K562 (cell line): ENCODE measurements at regions not wholly inside any gene's neighbourhood (a gene's known extent, or its start where the extent isn't known, plus 50 kb on each side); places are given as distances from the start of the nearest gene placed in this dataset.

Experiments
- BACH1 ChIP-seq: fragments of 200-800 bp; sonication (Bioruptor generic); IDR thresholded peaks from 2 replicates; pipeline ENCODE4 v1.6.1; 2016; ENCODE audit warnings: missing genetic modification characterization, missing compliant biosample characterization
- CBFA2T2 ChIP-seq: fragments of 450-650 bp; conservative IDR thresholded peaks from 2 replicates; pipeline ENCODE4 v1.6.1; 2017; ENCODE audit warnings: mild to moderate bottlenecking
- SIN3B ChIP-seq: fragments of 450-650 bp; IDR thresholded peaks from 2 replicates; pipeline ENCODE4 v1.6.1; 2017; ENCODE audit warnings: low read depth, mild to moderate bottlenecking, moderate library complexity
- WHSC1 ChIP-seq: IDR thresholded peaks from one replicate; pipeline ENCODE4 v1.6.1; 2012; ENCODE audit warnings: low read length, control low read depth, inconsistent platforms
- ZBTB34 ChIP-seq: fragments of 250-450 bp; sonication (Bioruptor Pico); IDR thresholded peaks from 2 replicates; pipeline ENCODE4 v1.8.0; 2021; ENCODE audit warnings: mild to moderate bottlenecking, moderate library complexity
- ZNF347 ChIP-seq: fragments of 450-650 bp; formaldehyde crosslinking; IDR thresholded peaks from 2 replicates; pipeline ENCODE4 v1.4.0; 2020; ENCODE audit warnings: low read depth, mild to moderate bottlenecking, moderate library complexity
- TF ChIP-seq, protein P1 (sequence below): fragments of 250-450 bp; sonication (Bioruptor Pico); IDR thresholded peaks from 2 replicates; pipeline ENCODE4 v1.4.0; 2020; ENCODE audit warnings: borderline replicate concordance
- TF ChIP-seq, protein P2 (sequence below): fragments of 450-650 bp; formaldehyde crosslinking; IDR thresholded peaks from 2 replicates; pipeline ENCODE4 v1.4.0; 2020; ENCODE audit warnings: mild to moderate bottlenecking, mixed read lengths

GRCh38 chr14:76580399-76580798, 180.9 kb upstream of the VASH1 start (continued):
- TF ChIP-seq, protein P1, sequence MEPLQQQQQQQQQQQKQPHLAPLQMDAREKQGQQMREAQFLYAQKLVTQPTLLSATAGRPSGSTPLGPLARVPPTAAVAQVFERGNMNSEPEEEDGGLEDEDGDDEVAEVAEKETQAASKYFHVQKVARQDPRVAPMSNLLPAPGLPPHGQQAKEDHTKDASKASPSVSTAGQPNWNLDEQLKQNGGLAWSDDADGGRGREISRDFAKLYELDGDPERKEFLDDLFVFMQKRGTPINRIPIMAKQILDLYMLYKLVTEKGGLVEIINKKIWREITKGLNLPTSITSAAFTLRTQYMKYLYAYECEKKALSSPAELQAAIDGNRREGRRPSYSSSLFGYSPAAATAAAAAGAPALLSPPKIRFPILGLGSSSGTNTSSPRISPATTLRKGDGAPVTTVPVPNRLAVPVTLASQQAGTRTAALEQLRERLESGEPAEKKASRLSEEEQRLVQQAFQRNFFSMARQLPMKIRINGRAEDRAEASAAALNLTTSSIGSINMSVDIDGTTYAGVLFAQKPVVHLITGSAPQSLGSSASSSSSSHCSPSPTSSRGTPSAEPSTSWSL (CRISPR knock-in tag), result no peak
- TF ChIP-seq, protein P2, sequence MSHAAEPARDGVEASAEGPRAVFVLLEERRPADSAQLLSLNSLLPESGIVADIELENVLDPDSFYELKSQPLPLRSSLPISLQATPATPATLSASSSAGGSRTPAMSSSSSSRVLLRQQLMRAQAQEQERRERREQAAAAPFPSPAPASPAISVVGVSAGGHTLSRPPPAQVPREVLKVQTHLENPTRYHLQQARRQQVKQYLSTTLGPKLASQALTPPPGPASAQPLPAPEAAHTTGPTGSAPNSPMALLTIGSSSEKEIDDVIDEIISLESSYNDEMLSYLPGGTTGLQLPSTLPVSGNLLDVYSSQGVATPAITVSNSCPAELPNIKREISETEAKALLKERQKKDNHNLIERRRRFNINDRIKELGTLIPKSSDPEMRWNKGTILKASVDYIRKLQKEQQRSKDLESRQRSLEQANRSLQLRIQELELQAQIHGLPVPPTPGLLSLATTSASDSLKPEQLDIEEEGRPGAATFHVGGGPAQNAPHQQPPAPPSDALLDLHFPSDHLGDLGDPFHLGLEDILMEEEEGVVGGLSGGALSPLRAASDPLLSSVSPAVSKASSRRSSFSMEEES (CRISPR knock-in tag), result no peak
- TF ChIP-seq SIN3B, result no peak
- TF ChIP-seq WHSC1, result no peak
- TF ChIP-seq ZNF347, result no peak
- TF ChIP-seq ZBTB34 (CRISPR knock-in tag), result no peak
- TF ChIP-seq BACH1, result no peak
- no peak for TF ChIP-seq CBFA2T2
- TF ChIP-seq, all 486 proteins: peak for 0
